ENCODE measurements at regions not wholly inside any gene's neighbourhood (a gene's known extent, or its start where the extent isn't known, plus 50 kb on each side); places are given as distances from the start of the nearest gene placed in this dataset.

DNA sequence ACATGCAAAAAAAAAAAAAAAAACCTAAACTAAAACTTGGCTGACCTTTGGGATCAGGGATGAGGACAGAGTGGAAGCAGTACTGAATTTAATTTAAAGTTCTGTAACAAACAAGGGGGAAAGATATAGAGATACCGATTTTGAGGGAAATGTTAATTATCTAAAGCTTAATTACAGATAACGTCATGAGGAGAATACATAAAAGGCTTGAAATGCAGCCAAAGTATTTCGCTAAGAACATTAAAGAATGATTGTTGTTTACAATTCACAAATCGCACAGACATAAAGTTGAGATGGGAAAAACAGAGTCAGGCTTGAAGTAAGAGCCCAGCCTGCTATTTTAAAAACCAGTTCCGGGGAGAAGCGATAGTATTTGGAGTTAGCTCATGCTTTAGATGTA is 208.0 kb upstream of the SASH1 start:
- Histone ChIP-seq H2AFZ (ENCODE audit: low read length) (no peak overlapping the region), H3F3A (ENCODE audit: insufficient read depth, low read length) (no peaks in the 10 kb centered on the region), H3K4me3 (ENCODE audit: low read depth, low read length, poor library complexity, severe bottlenecking) (no peak overlapping the region), H4K20me1 (ENCODE audit: insufficient read depth, low read length) (no peaks in the 10 kb centered on the region), H3K9ac (ENCODE audit: low read length) (no peak overlapping the region), H3K27ac (ENCODE audit: low read depth, low read length, poor library complexity, severe bottlenecking) (no peak overlapping the region), H3K9me2 (ENCODE audit: low read depth, low read length) (no peaks in the 10 kb centered on the region), H3K4me2 (ENCODE audit: low read length) (no peak overlapping the region), H3K36me3 (ENCODE audit: insufficient read depth, low read length) (no peaks in the 10 kb centered on the region), H3K4me1 (ENCODE audit: insufficient read depth, low read length, severe bottlenecking) (no peaks in the 10 kb centered on the region), H3K27me3 (ENCODE audit: insufficient read depth, low read length) (no peaks in the 10 kb centered on the region; the same call in 1 of the 2 replicates), H3K79me2 (ENCODE audit: insufficient read depth, low read length) (no peaks in the 10 kb centered on the region), H3K9me3 (ENCODE audit: low read length) (no peaks in the 10 kb centered on the region)
- TF ChIP-seq, protein P1, sequence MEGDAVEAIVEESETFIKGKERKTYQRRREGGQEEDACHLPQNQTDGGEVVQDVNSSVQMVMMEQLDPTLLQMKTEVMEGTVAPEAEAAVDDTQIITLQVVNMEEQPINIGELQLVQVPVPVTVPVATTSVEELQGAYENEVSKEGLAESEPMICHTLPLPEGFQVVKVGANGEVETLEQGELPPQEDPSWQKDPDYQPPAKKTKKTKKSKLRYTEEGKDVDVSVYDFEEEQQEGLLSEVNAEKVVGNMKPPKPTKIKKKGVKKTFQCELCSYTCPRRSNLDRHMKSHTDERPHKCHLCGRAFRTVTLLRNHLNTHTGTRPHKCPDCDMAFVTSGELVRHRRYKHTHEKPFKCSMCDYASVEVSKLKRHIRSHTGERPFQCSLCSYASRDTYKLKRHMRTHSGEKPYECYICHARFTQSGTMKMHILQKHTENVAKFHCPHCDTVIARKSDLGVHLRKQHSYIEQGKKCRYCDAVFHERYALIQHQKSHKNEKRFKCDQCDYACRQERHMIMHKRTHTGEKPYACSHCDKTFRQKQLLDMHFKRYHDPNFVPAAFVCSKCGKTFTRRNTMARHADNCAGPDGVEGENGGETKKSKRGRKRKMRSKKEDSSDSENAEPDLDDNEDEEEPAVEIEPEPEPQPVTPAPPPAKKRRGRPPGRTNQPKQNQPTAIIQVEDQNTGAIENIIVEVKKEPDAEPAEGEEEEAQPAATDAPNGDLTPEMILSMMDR (IDR thresholded peaks at IDR 0.05; ENCODE audit: low read length): no peak
- no peak for TF ChIP-seq EZH2 (IDR thresholded peaks at IDR 0.05; ENCODE audit: borderline replicate concordance, low read length)

DNA sequence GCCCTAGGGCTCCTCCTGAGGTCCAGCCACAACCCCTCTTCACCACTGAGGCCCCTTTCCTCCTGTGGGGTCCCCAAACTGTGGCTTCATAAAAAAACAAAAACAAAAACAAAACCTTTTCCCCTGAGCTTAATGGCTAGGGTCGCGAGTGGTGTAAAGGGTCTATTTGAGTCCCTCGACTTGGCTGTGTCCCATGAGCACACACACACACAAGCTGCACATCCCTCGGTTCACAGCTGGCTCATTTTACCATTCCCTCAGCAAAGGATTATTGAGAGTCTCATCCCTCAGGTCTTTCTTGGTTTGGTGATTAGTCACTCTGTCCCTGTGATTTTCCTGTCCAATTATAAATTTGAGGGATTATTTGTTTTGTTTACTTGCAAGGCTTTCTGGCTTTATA is 206.1 kb upstream of the SASH1 start:
- Histone ChIP-seq H3K4me2 (ENCODE audit: low read length) (no peak overlapping the region), H3K9me3 (ENCODE audit: low read length) (no peaks in the 10 kb centered on the region), H3K27me3 (ENCODE audit: insufficient read depth, low read length) (no peaks in the 10 kb centered on the region; the same call in 1 of the 2 replicates), H3K79me2 (ENCODE audit: insufficient read depth, low read length) (no peaks in the 10 kb centered on the region), H3K9me2 (ENCODE audit: low read depth, low read length) (no peaks in the 10 kb centered on the region), H2AFZ (ENCODE audit: low read length) (no peak overlapping the region), H3K9ac (ENCODE audit: low read length) (no peak overlapping the region), H3F3A (ENCODE audit: insufficient read depth, low read length) (no peaks in the 10 kb centered on the region), H3K4me3 (ENCODE audit: low read depth, low read length, poor library complexity, severe bottlenecking) (no peak overlapping the region), H3K27ac (ENCODE audit: low read depth, low read length, poor library complexity, severe bottlenecking) (no peak overlapping the region), H4K20me1 (ENCODE audit: insufficient read depth, low read length) (no peaks in the 10 kb centered on the region), H3K36me3 (ENCODE audit: insufficient read depth, low read length) (no peaks in the 10 kb centered on the region), H3K4me1 (ENCODE audit: insufficient read depth, low read length, severe bottlenecking) (no peaks in the 10 kb centered on the region)
- TF ChIP-seq, protein P1 (IDR thresholded peaks at IDR 0.05; ENCODE audit: low read length): no peak
- no peak for TF ChIP-seq EZH2 (IDR thresholded peaks at IDR 0.05; ENCODE audit: borderline replicate concordance, low read length)

DNA sequence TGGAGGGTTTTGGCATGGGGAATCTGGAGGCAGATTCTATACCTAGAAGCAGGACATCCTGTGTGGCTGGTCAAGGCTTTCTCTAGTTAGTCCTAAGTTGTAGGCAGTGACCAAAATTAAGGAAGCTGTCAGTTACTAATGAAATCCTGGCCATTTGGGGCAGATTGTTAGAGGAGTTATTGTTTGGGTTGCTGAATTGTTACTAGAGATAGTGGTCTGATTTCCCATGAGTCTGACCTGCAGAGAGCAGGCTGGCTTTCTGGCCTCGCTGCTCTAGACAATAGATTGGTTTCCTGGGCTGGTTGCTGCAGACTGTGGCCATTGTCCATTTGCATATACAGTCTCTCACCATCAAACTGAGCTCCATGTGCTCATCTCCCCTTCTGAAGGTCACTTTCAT is 205.0 kb upstream of the SASH1 start:
- Histone ChIP-seq H4K20me1 (ENCODE audit: insufficient read depth, low read length) (no peaks in the 10 kb centered on the region), H2AFZ (ENCODE audit: low read length) (no peak overlapping the region), H3K9ac (ENCODE audit: low read length) (no peak overlapping the region), H3K4me1 (ENCODE audit: insufficient read depth, low read length, severe bottlenecking) (no peaks in the 10 kb centered on the region), H3K4me3 (ENCODE audit: low read depth, low read length, poor library complexity, severe bottlenecking) (no peak overlapping the region), H3K4me2 (ENCODE audit: low read length) (no peak overlapping the region), H3K9me2 (ENCODE audit: low read depth, low read length) (no peaks in the 10 kb centered on the region), H3K9me3 (ENCODE audit: low read length) (no peaks in the 10 kb centered on the region), H3F3A (ENCODE audit: insufficient read depth, low read length) (no peaks in the 10 kb centered on the region), H3K27me3 (ENCODE audit: insufficient read depth, low read length) (no peaks in the 10 kb centered on the region; the same call in 1 of the 2 replicates), H3K79me2 (ENCODE audit: insufficient read depth, low read length) (no peaks in the 10 kb centered on the region), H3K36me3 (ENCODE audit: insufficient read depth, low read length) (no peaks in the 10 kb centered on the region), H3K27ac (ENCODE audit: low read depth, low read length, poor library complexity, severe bottlenecking) (no peak overlapping the region)
- TF ChIP-seq, protein P1 (IDR thresholded peaks at IDR 0.05; ENCODE audit: low read length): no peak
- TF ChIP-seq EZH2 (IDR thresholded peaks at IDR 0.05; ENCODE audit: borderline replicate concordance, low read length): no peak

All from OCI-LY1 (cell line).